Fibroblast of skin of right biceps (primary cell): ENCODE measurements at regions not wholly inside any gene's neighbourhood (a gene's known extent, or its start where the extent isn't known, plus 50 kb on each side); places are given as distances from the start of the nearest gene placed in this dataset.
A peak's percentile ranks its signal among the peaks of the same experiment; 100 is the strongest.

ENCODE experiments used
- DNase-seq: peaks from one replicate; pipeline ENCODE4 v3.0.0-alpha.2; 2013

DNA sequence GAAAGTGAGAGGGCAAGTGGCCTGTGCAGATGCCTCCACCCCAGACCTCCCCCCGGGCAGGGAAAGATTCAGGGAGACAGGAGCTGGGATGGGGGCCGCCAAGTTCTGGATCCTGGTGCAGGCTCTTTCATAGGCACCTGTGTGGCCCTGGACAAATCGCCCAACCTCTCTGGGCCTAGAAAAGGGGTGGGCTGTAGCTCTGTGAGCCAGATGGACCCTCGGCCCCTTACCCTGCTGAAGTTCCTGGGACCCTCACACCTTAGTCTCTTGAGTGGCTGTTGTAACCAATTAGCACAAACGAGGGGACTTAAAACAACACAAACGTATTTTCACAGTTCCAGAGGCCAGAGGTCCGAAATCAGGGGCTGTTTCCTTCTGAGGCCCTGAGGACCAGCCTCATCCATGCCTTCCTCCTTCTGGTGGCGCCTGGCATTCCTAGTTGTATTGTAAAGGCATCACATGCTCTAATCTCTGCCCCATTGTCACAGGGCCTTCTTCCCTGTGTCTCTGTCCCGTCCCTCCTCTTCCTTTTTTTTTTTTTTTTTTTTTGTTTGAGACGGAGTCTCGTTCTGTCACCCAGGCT lies 352.6 kb downstream of the SEC14L1 start:
- DNase-seq, result no peak

GRCh38 chr17:77493901-77494663 lies 353.3 kb downstream of the SEC14L1 start:
- no peak for DNase-seq

- DNase-seq, result peak; percentile 74
Observed at GRCh38 chr17:77494664-77495435, 354.1 kb downstream of the SEC14L1 start.

GRCh38 chr17:77495575-77495974 lies 354.8 kb downstream of the SEC14L1 start:
- no peak for DNase-seq

- no peak for DNase-seq
Observed at GRCh38 chr17:77496401-77496801, 355.6 kb downstream of the SEC14L1 start.

GRCh38 chr17:77496831-77497577 lies 356.2 kb downstream of the SEC14L1 start:
- DNase-seq, result no peak

- no peak for DNase-seq
Observed at GRCh38 chr17:77497578-77497934, 356.8 kb downstream of the SEC14L1 start.

- no peak for DNase-seq
Observed at GRCh38 chr17:77498091-77498741, 357.4 kb downstream of the SEC14L1 start.

DNA sequence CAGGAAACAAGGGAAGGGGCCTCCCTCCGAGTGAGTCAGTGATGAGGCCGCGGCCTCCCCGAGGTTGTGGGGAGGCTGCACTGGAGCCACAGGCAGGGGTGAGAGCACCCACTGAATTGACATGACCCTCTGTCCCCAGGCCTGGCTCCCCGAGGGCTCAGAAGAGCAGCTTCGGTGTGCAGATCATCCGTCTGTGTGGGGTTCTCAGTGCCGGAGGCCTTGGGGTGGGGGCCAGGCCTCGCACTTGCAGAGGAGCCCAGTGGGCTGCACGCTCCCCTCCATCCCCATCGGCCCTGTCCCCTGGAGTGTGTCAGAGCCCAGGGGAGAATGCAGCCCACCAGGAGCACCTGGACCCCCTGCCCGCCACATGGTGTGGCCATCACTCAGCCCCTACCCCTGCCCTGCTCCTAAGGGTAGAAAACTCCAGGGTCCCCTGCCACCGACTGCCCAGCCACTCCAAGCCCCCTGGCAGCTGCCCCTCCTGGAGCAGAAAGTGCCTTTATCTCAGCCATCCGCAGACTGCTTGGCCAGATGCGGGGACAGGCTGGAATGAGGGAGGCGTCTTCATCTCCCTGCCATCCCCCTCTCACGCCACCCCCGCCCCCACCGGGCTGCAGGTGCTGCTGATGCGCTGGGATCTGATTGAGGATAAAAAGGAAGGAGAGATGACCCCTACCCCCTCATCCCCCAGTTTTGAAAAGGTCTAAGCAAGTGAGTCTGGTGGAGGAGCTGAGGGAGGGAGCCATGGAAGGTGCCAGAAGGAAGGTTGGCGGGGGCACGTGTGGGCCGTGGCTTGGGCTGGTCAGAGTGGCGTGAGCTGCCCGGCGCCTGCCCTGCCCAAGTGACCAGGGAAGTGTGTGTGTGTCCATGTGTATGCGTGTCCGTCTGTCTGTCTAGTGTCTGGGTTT lies 358.3 kb downstream of the SEC14L1 start:
- DNase-seq, result no peak

DNA sequence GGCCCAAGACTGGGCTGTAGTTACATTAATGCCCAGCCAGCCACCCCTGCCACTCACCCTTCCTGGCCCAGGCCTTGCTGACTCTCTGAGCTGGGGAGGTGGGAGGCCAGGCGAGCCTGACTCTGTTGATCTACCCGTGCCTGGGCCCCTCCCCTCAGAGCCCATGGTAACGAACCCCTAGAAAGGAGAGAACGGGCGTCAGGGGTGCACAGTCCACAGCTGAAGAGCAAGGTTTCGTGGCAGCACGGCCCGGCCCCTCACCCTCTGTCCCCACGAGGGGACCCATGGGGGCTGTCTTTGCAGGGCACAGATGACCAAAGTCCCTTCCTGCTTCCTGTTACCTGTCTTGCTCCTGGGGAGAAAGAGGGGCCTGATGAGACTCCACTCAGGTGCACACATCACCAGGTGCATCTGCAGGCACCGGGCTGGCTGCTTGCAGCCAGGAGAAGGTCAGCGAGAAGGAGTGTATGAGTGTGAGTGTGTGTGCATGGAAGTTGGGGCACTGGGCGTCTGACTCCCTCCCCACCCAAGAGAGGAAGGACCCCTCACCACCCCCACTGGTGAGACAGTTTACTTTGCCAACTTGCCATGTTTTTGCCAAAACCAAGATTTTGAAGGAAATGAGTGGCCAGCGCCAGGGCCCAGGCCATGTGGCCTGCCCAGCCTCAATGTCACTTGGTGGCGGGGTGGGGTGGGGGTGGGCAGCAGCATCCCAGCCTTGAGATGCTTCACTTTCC lies 359.1 kb downstream of the SEC14L1 start:
- no peak for DNase-seq

- DNase-seq, result no peak
Observed at GRCh38 chr17:77501101-77501566, 360.4 kb downstream of the SEC14L1 start.

GRCh38 chr17:77501751-77502625 lies 361.2 kb downstream of the SEC14L1 start:
- DNase-seq, result no peak

GRCh38 chr17:77502626-77503292 lies 362.0 kb downstream of the SEC14L1 start:
- no peak for DNase-seq

DNA sequence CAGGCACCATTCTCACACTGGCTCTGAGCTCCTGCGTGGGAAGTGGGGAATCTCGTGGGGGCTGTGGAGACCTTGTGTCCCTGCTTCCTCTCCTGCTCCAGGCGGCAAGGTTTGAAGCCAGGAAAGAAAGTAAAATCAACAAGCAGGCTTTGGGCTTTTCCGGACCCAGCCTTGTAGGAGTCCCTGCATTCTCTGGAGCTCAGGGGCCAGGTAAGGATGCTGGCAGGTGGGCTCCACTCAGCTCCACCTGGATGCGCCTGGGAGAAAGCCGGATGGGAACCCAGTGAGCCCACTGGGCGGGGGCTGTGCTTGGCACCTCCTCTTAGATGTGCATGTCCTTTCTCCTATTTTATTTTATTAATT lies 362.5 kb downstream of the SEC14L1 start:
- DNase-seq, result no peak

DNA sequence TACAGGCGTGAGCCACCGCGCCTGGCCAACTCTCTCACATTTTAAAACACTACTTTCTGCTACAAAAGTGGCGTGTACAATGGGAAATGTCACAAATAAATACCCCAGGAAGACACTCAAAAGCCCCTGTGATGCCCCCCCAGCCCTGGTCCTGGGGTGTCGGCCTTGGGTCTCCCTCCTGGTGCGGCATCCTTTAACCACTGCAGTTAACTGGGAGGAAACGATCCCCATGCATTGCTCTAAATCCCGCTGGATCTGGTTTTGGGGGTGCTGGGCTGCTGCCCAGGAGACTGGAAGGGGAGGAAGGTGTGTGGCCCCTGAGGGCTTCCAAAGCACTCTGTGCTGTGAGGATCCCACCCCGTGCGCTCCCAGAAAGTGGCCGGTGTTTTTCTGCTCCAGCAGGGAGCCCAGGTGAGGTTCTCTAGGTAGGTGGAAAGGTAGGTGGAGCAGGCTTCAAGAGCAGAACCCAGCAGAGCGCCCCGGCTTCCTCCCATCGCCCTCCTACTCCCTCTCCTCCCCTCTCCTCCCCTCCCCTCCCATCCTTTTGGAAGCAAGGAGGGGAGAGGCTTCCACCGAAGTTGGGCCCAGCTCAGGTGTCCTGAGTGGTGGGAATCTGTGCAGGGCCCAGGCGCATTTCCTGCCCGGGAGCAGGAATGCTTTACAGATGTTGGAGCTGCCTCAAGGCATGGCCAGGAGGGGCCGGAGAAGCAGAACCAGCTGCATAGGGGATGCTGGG lies 363.3 kb downstream of the SEC14L1 start:
- no peak for DNase-seq

GRCh38 chr17:77504652-77505155 lies 363.9 kb downstream of the SEC14L1 start:
- no peak for DNase-seq

DNA sequence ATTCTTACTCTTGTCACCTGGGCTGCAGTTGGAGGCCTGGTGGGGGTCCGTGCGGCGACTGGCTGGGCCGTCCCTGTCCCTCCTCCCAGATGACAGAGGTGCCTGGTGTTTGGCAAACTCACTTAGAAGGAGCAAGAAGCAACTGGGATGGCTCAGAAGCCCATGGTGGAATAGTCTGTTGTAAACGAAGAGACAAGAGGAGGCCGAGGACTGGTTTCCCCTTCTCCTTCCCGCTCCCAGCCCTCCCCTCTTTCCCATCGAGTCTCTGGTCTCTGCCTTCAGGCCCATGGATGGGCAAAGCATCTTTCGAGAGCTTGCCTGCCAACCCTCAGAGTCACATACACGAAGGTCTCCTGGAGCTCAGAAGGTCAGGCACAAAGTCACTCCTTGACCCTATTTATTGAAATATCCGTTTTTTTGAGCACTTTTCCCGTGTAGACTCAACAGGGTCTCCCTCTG lies 364.4 kb downstream of the SEC14L1 start:
- no peak for DNase-seq

GRCh38 chr17:77506371-77506991 lies 365.7 kb downstream of the SEC14L1 start:
- DNase-seq, result no peak
